ENCODE measurements at regions not wholly inside any gene's neighbourhood (a gene's known extent, or its start where the extent isn't known, plus 50 kb on each side); places are given as distances from the start of the nearest gene placed in this dataset.

GRCh38 chr3:20997183-20997582 is 753.8 kb downstream of the ZNF385D start:
- Histone ChIP-seq H3K27ac (ENCODE audit: low read depth, low read length) (no peak overlapping the region), H3K79me2 (ENCODE audit: insufficient read depth, low read length) (no peaks in the 10 kb centered on the region), H3K4me2 (ENCODE audit: low read length) (no peak overlapping the region), H3K9me3 (ENCODE audit: control insufficient read depth in 1 of 2, insufficient read depth in 1 of 2, low read depth in 1 of 2, low read length in 2 of 2) (peaks cover 0 to 12% of the 10 kb centered on the region in 2 experiments; a peak in 3 of 4 replicates), H3K27me3 (ENCODE audit: insufficient read depth, low read length) (no peaks in the 10 kb centered on the region), H3K9ac (ENCODE audit: low read length) (no peak overlapping the region), H3K36me3 (ENCODE audit: control insufficient read depth in 1 of 2, insufficient read depth in 2 of 2, low read length in 2 of 2) (no peaks in the 10 kb centered on the region), H3K4me3 (replicated peaks in 1 of 2; ENCODE audit: low read depth in 1 of 2, low read length in 2 of 2) (no peak overlapping the region), H3K9me2 (ENCODE audit: insufficient read depth) (no peaks in the 10 kb centered on the region), H2AFZ (ENCODE audit: low read depth, low read length, poor library complexity, severe bottlenecking) (no peak overlapping the region), H4K20me1 (ENCODE audit: insufficient read depth) (no peaks in the 10 kb centered on the region), H3K4me1 (ENCODE audit: control insufficient read depth in 1 of 2, insufficient read depth in 2 of 2, low read length in 2 of 2) (no peaks in the 10 kb centered on the region)
- TF ChIP-seq ATF3 (IDR thresholded peaks at IDR 0.05) (no peak), POLR2AphosphoS5 (IDR thresholded peaks at IDR 0.05; ENCODE audit: low read depth, low read length) (no peak), SIN3A (IDR thresholded peaks at IDR 0.05; ENCODE audit: low read depth) (no peak), CTCF (IDR thresholded peaks at IDR 0.05 in 2 of 3, conservative IDR thresholded peaks at IDR 0.05 in 1 of 3; ENCODE audit: borderline replicate concordance in 1 of 3, insufficient read depth in 1 of 3, low read depth in 2 of 3, low read length in 2 of 3) (no peak), SRF (IDR thresholded peaks at IDR 0.05; ENCODE audit: low read depth) (no peak), CEBPB (IDR thresholded peaks at IDR 0.05; ENCODE audit: low read depth) (no peak), ZFX (IDR thresholded peaks at IDR 0.05) (no peak), ZNF274 (IDR thresholded peaks at IDR 0.05; ENCODE audit: low read depth, low read length) (no peak), MAX (IDR thresholded peaks at IDR 0.05) (no peak), ZBTB33 (IDR thresholded peaks at IDR 0.05; ENCODE audit: extremely low read depth, insufficient replicate concordance, low read length) (no peak), EGR1 (IDR thresholded peaks at IDR 0.05; ENCODE audit: low read depth) (no peak), SP1 (IDR thresholded peaks at IDR 0.05; ENCODE audit: low read depth) (no peak), EZH2 (IDR thresholded peaks at IDR 0.05) (no peak), CBX3 (IDR thresholded peaks at IDR 0.05; ENCODE audit: low read depth) (no peak), EZH2phosphoT487 (IDR thresholded peaks at IDR 0.05; ENCODE audit: borderline replicate concordance) (no peak), JUND (IDR thresholded peaks at IDR 0.05) (no peak), RAD21 (IDR thresholded peaks at IDR 0.05; ENCODE audit: low read depth) (no peak), REST (IDR thresholded peaks at IDR 0.05; ENCODE audit: low read depth) (no peak)
- ChIA-PET POLR2A (no interaction called here), RAD21 (ENCODE audit: low non-redundant PET in 1 of 2, low total read pairs in 2 of 2, uncharacterized antibody in 2 of 2, unreplicated experiment in 2 of 2) (no interaction called here), CTCF (no interaction called here)
- BruUV-seq (replicated peaks), result no TSS peak
- intact Hi-C loops (cut with micrococcal nuclease), result no loop called here
- no peak for ATAC-seq
- DNase-seq (ENCODE audit: low read depth, low spot score), result no peak

Measured in HCT116 (cell line).